H9 (cell line): ENCODE measurements at regions not wholly inside any gene's neighbourhood (a gene's known extent, or its start where the extent isn't known, plus 50 kb on each side); places are given as distances from the start of the nearest gene placed in this dataset.

Experiments used
- DNase-seq: peaks from one replicate; pipeline ENCODE4 v3.0.0-alpha.2; 2017
- H2AFZ ChIP-seq: one replicate; pipeline ENCODE4 v1.6.1; 2013; ENCODE audit warnings: mild to moderate bottlenecking, low read length, control low read depth, moderate library complexity
- H2AK5ac ChIP-seq: 2 replicates; pipeline ENCODE4 v1.6.1; 2013; ENCODE audit warnings: low read length, control low read depth, mixed read lengths; ENCODE audit not compliant: insufficient read length
- H2BK120ac ChIP-seq: one replicate; pipeline ENCODE4 v1.6.1; 2013; ENCODE audit warnings: low read depth, mild to moderate bottlenecking, low read length, control low read depth, inconsistent platforms; ENCODE audit not compliant: poor library complexity, severe bottlenecking
- H2BK12ac ChIP-seq: 2 replicates; pipeline ENCODE4 v1.6.1; 2013; ENCODE audit warnings: low read length, control low read depth, mixed read lengths, low read depth; ENCODE audit not compliant: insufficient read length
- H2BK15ac ChIP-seq: 2 replicates; pipeline ENCODE4 v1.6.1; 2013; ENCODE audit warnings: low read depth, low read length, control low read depth
- H2BK20ac ChIP-seq: one replicate; pipeline ENCODE4 v1.6.1; 2013; ENCODE audit warnings: low read depth, mild to moderate bottlenecking, low read length, control low read depth, inconsistent platforms; ENCODE audit not compliant: poor library complexity, severe bottlenecking
- H2BK5ac ChIP-seq: 2 replicates; pipeline ENCODE4 v1.6.1; 2013; ENCODE audit warnings: low read length, control low read depth, mixed read lengths; ENCODE audit not compliant: insufficient read length
- H3K14ac ChIP-seq: 2 replicates; pipeline ENCODE4 v1.6.1; 2013; ENCODE audit warnings: low read length, control low read depth; ENCODE audit not compliant: insufficient read depth
- H3K18ac ChIP-seq: 2 replicates; pipeline ENCODE4 v1.6.1; 2013; ENCODE audit warnings: low read depth, mild to moderate bottlenecking, mixed read lengths, low read length, control low read depth; ENCODE audit not compliant: insufficient read length
- H3K23ac ChIP-seq: 2 replicates; pipeline ENCODE4 v1.6.1; 2013; ENCODE audit warnings: low read length, control low read depth, mixed read lengths, low read depth; ENCODE audit not compliant: insufficient read length
- H3K23me2 ChIP-seq: 2 replicates; pipeline ENCODE4 v1.6.1; 2013; ENCODE audit warnings: low read depth, mild to moderate bottlenecking, mixed read lengths, low read length, control low read depth; ENCODE audit not compliant: insufficient read length, poor library complexity, severe bottlenecking
- H3K27ac ChIP-seq: 2 replicates; pipeline ENCODE4 v1.5.1; 2013; ENCODE audit warnings: low read length, control low read depth, mixed read lengths, low read depth; ENCODE audit not compliant: insufficient read length
- H3K27me3 ChIP-seq: 2 replicates; pipeline ENCODE4 v1.6.1; 2013; ENCODE audit warnings: low read length, control low read depth, inconsistent platforms; ENCODE audit not compliant: insufficient read depth
- H3K4ac ChIP-seq: 2 replicates; pipeline ENCODE4 v1.6.1; 2013; ENCODE audit warnings: low read depth, mild to moderate bottlenecking, control low read depth, inconsistent platforms, low read length, moderate library complexity
- H3K4me1 ChIP-seq: 2 replicates; pipeline ENCODE4 v1.6.1; 2013; ENCODE audit warnings: low read length, control low read depth, inconsistent platforms; ENCODE audit not compliant: insufficient read depth
- H3K4me2 ChIP-seq: 2 replicates; pipeline ENCODE4 v1.6.1; 2013; ENCODE audit warnings: low read length, control low read depth, mixed read lengths; ENCODE audit not compliant: insufficient read length, insufficient read depth
- H3K56ac ChIP-seq: 2 replicates; pipeline ENCODE4 v1.6.1; 2013; ENCODE audit warnings: low read depth, mild to moderate bottlenecking, mixed read lengths, low read length, control low read depth; ENCODE audit not compliant: insufficient read length
- H3K79me1 ChIP-seq: 2 replicates; pipeline ENCODE4 v1.6.1; 2013; ENCODE audit warnings: low read depth, mild to moderate bottlenecking, moderate library complexity, low read length, control low read depth, inconsistent platforms; ENCODE audit not compliant: insufficient read depth, poor library complexity, severe bottlenecking
- H3K79me2 ChIP-seq: 2 replicates; pipeline ENCODE4 v1.6.1; 2013; ENCODE audit warnings: low read length, control low read depth, inconsistent platforms; ENCODE audit not compliant: insufficient read depth
- H3K9ac ChIP-seq: 2 replicates; pipeline ENCODE4 v1.6.1; 2013; ENCODE audit warnings: low read length, control low read depth, mixed read lengths; ENCODE audit not compliant: insufficient read length; ENCODE audit errors: extremely low read depth
- H3K9me3 ChIP-seq: one replicate; pipeline ENCODE4 v1.6.1; 2013; ENCODE audit warnings: low read depth, low read length, inconsistent platforms; ENCODE audit not compliant: control insufficient read depth
- H3T11ph ChIP-seq: one replicate; pipeline ENCODE4 v1.6.1; 2013; ENCODE audit warnings: mild to moderate bottlenecking, low read length, control low read depth, inconsistent platforms
- H4K20me1 ChIP-seq: one replicate; pipeline ENCODE4 v1.6.1; 2013; ENCODE audit not compliant: control insufficient read depth, insufficient read length, insufficient read depth
- H4K5ac ChIP-seq: 2 replicates; pipeline ENCODE4 v1.6.1; 2013; ENCODE audit warnings: low read depth, mild to moderate bottlenecking, mixed read lengths, low read length, control low read depth; ENCODE audit not compliant: insufficient read length
- H4K8ac ChIP-seq: replicated peaks from 2 replicates; pipeline ENCODE4 v1.6.1; 2013; ENCODE audit warnings: low read length, control low read depth, mixed read lengths, low read depth; ENCODE audit not compliant: insufficient read length
- H4K91ac ChIP-seq: 2 replicates; pipeline ENCODE4 v1.6.1; 2013; ENCODE audit warnings: low read depth, mild to moderate bottlenecking, moderate library complexity, mixed read lengths, low read length, control low read depth; ENCODE audit not compliant: insufficient read length
- H3K27ac Mint-ChIP-seq, 3 experiments: 2 replicates in 2 of 3; 3 replicates in 1 of 3; pipeline ENCODE4 v1.8.0; 2020 to 2021; ENCODE audit warnings: mixed read lengths in 3 of 3, mild to moderate bottlenecking in 1 of 3, moderate library complexity in 1 of 3
- H3K27me3 Mint-ChIP-seq: 2 replicates; pipeline ENCODE4 v1.8.0; 2021; ENCODE audit warnings: low read depth, mild to moderate bottlenecking, moderate library complexity, mixed read lengths
- H3K36me3 Mint-ChIP-seq, 3 experiments: 2 replicates in 2 of 3; 3 replicates in 1 of 3; pipeline ENCODE4 v1.8.0; 2020 to 2021; ENCODE audit warnings: low read depth in 3 of 3, mixed read lengths in 3 of 3; ENCODE audit not compliant: insufficient read depth in 1 of 3
- H3K4me1 Mint-ChIP-seq, 2 experiments: 2 replicates each; pipeline ENCODE4 v1.8.0; 2020; ENCODE audit warnings: mixed read lengths in 2 of 2
- H3K4me3 Mint-ChIP-seq, 2 experiments: 2 replicates in 1 of 2; 3 replicates in 1 of 2; pipeline ENCODE4 v1.8.0; 2020 to 2021; ENCODE audit warnings: mild to moderate bottlenecking in 2 of 2, mixed read lengths in 2 of 2, moderate library complexity in 1 of 2
- H3K9me3 Mint-ChIP-seq, 2 experiments: 2 replicates in 1 of 2; 3 replicates in 1 of 2; pipeline ENCODE4 v1.8.0; 2020; ENCODE audit warnings: mild to moderate bottlenecking in 2 of 2, mixed read lengths in 2 of 2, moderate library complexity in 1 of 2
- CTCF ChIP-seq: fragments of 200-600 bp; sonication (generic); conservative IDR thresholded peaks from 3 replicates; pipeline ENCODE4 v1.8.0; 2021; ENCODE audit warnings: antibody characterized with exemption, mild to moderate bottlenecking

GRCh38 chr1:219441884-219442283 is 171.0 kb downstream of the ZC3H11B start:
- Histone ChIP-seq H4K91ac (no peak overlapping the region), H2AFZ (no peak overlapping the region), H2BK5ac (no peak overlapping the region), H4K20me1 (no peaks in the 10 kb centered on the region), H3K23ac (no peak overlapping the region), H2BK15ac (no peak overlapping the region), H3K18ac (no peak overlapping the region), H3T11ph (no peak overlapping the region), H3K23me2 (no peaks in the 10 kb centered on the region), H3K27me3 (no peaks in the 10 kb centered on the region), H3K9me3 (no peaks in the 10 kb centered on the region), H3K79me2 (no peaks in the 10 kb centered on the region), H4K5ac (no peak overlapping the region), H3K14ac (no peak overlapping the region), H4K8ac (no peak overlapping the region), H3K27ac (no peak overlapping the region), H3K4me1 (no peaks in the 10 kb centered on the region; the same call in 1 of the 2 replicates), H2AK5ac (no peak overlapping the region), H2BK12ac (no peak overlapping the region), H3K79me1 (no peaks in the 10 kb centered on the region), H2BK20ac (no peak overlapping the region), H3K4me2 (no peak overlapping the region), H3K9ac (no peak overlapping the region), H2BK120ac (no peak overlapping the region), H3K4ac (no peak overlapping the region), H3K56ac (no peak overlapping the region)
- Mint-ChIP-seq H3K27me3 (no peaks in the 10 kb centered on the region), H3K36me3 (no peaks in the 10 kb centered on the region), H3K27ac (no peak overlapping the region; a peak in 1 of 7 replicates), H3K4me3 (no peak overlapping the region), H3K4me1 (peaks cover 5% of the 10 kb centered on the region in 2 experiments), H3K9me3 (no peaks in the 10 kb centered on the region)
- no peak for DNase-seq
- TF ChIP-seq CTCF: no peak
